HL-60 (cell line): ENCODE measurements at regions not wholly inside any gene's neighbourhood (a gene's known extent, or its start where the extent isn't known, plus 50 kb on each side); places are given as distances from the start of the nearest gene placed in this dataset.

ENCODE experiments used
- DNase-seq, 2 experiments: peaks; one replicate each; pipeline ENCODE4 v3.0.0-alpha.2; 2010 to 2020; ENCODE audit warnings: low read depth in 1 of 2, low spot score in 1 of 2
- H3K27ac ChIP-seq: fragments of 250-450 bp; sonication (Bioruptor Pico); replicated peaks from 2 replicates; pipeline ENCODE4 v1.5.1; 2020; ENCODE audit warnings: mild to moderate bottlenecking, moderate library complexity
- H3K27me3 ChIP-seq: fragments of 250-450 bp; sonication (Bioruptor Pico); 2 replicates; pipeline ENCODE4 v1.5.1; 2021; ENCODE audit warnings: mild to moderate bottlenecking, moderate library complexity; ENCODE audit not compliant: insufficient read depth, poor library complexity, severe bottlenecking
- H3K4me3 ChIP-seq: replicated peaks from 2 replicates; pipeline ENCODE4 v1.5.1; 2011; ENCODE audit warnings: mild to moderate bottlenecking, control low read depth, low read length; ENCODE audit not compliant: insufficient read depth
- CTCF ChIP-seq: IDR thresholded peaks from one replicate; pipeline ENCODE4 v1.5.1; 2011; ENCODE audit warnings: low read length, control low read depth, inconsistent platforms; ENCODE audit not compliant: insufficient read depth
- GABPA ChIP-seq: IDR thresholded peaks from 2 replicates; pipeline ENCODE4 v1.6.1; 2012; ENCODE audit warnings: low read depth
- POLR2AphosphoS5 ChIP-seq: IDR thresholded peaks from 2 replicates; pipeline ENCODE4 v1.6.1; 2012; ENCODE audit warnings: low read depth
- REST ChIP-seq: IDR thresholded peaks from 2 replicates; pipeline ENCODE4 v1.6.1; 2012; ENCODE audit warnings: low read depth; ENCODE audit not compliant: insufficient replicate concordance
- SPI1 ChIP-seq: IDR thresholded peaks from 2 replicates; pipeline ENCODE4 v1.6.1; 2012; ENCODE audit warnings: low read depth, mild to moderate bottlenecking, borderline replicate concordance

DNA sequence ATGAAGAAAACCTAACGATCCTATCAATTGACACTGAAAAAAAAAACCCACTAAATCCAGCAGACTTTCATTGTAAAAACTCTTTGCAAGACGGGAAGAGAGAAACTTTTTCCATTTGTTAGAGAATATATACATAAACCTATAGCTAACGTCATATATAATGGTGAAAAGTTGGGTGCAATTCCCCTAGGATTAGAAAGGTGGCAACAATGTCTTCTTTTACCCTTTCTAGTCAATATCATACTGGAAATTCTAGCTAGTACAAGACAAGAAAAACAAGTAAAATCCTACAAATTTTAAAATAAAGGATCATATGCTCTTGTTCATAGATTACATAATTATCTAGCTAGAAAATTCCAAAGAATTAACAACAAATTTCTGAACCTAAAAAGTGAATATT lies 1596.5 kb upstream of the LRRTM1 start:
- no peak for DNase-seq
- H3K27ac ChIP-seq = no peak overlapping the region
- TF ChIP-seq CTCF (no peak), GABPA (no peak), SPI1 (no peak), POLR2AphosphoS5 (no peak), REST (no peak)
- H3K27me3 ChIP-seq = no peaks in the 10 kb centered on the region
- no peak overlapping the region for H3K4me3 ChIP-seq

- H3K27ac ChIP-seq = no peak overlapping the region
- H3K4me3 ChIP-seq = no peak overlapping the region
- TF ChIP-seq GABPA (no peak), CTCF (no peak), SPI1 (no peak), REST (no peak), POLR2AphosphoS5 (no peak)
- H3K27me3 ChIP-seq = no peaks in the 10 kb centered on the region
- no peak for DNase-seq
Observed at GRCh38 chr2:81895620-81896250, 1591.2 kb upstream of the LRRTM1 start.

GRCh38 chr2:81894451-81894990 lies 1590.0 kb upstream of the LRRTM1 start:
- TF ChIP-seq POLR2AphosphoS5 = no peak
- TF ChIP-seq GABPA = no peak
- no peak for TF ChIP-seq REST
- TF ChIP-seq SPI1 = no peak
- no peak for TF ChIP-seq CTCF
- Histone ChIP-seq H3K27me3 (no peaks in the 10 kb centered on the region), H3K27ac (no peak overlapping the region), H3K4me3 (no peak overlapping the region)
- DNase-seq = no peak
